Body of pancreas (tissue), 4 donors: ENCODE measurements at regions not wholly inside any gene's neighbourhood (a gene's known extent, or its start where the extent isn't known, plus 50 kb on each side); places are given as distances from the start of the nearest gene placed in this dataset.

Experiments used
- ATAC-seq: fragments of 150-250 bp; one replicate; pipeline ENCODE4 v1.9.1; 2016
- DNase-seq, 4 donors: peaks; one replicate each; pipeline ENCODE4 v3.0.0-alpha.2; 2019
- H3K27ac ChIP-seq, 4 donors: fragments of 200-600 bp; sonication (generic); 1 replicate in 3 of 4; 2 replicates in 1 of 4; pipeline versions ENCODE4 v1.5.1 to v1.6.1; 2016 to 2019; ENCODE audit warnings: mild to moderate bottlenecking in 1 of 4, mixed read lengths in 1 of 4, moderate library complexity in 1 of 4
- H3K27me3 ChIP-seq, 2 donors: fragments of 200-600 bp; sonication (generic); one replicate each; pipeline ENCODE4 v1.6.0; 2016; ENCODE audit warnings: mild to moderate bottlenecking in 1 of 2
- H3K36me3 ChIP-seq, 2 donors: fragments of 200-600 bp; sonication (generic); replicated peaks in 1 of 2; 2 replicates each; pipeline ENCODE4 v1.5.1; 2016; ENCODE audit warnings: low read depth in 2 of 2; ENCODE audit not compliant: insufficient read depth in 1 of 2
- H3K4me1 ChIP-seq: fragments of 200-600 bp; sonication (generic); one replicate; pipeline ENCODE4 v1.6.0; 2016
- H3K4me3 ChIP-seq, 2 donors: fragments of 200-600 bp; sonication (generic); 1 replicate in 1 of 2; 2 replicates in 1 of 2; pipeline ENCODE4 v1.5.1; 2016 to 2019
- H3K9me3 ChIP-seq, 3 donors: fragments of 200-600 bp; sonication (generic); 1 replicate in 2 of 3; 2 replicates in 1 of 3; pipeline ENCODE4 v1.5.1; 2016
- POLR2A ChIP-seq, 3 donors: fragments of 450-650 bp; IDR thresholded peaks; one replicate each; pipeline ENCODE4 v1.6.1; 2016; ENCODE audit warnings: antibody characterized with exemption in 3 of 3, mild to moderate bottlenecking in 2 of 3
- WGBS, 2 donors: methylation state at CpG; one replicate each; pipeline ENCODE4 v1.1.5; 2017; 5-methylcytosine and 5-hydroxymethylcytosine counted together
- intact Hi-C: fragments of 100-400 bp; cut with DNase I; formaldehyde crosslinking; loops from one replicate; pipeline ENCODE4 v1.15.1; 2023
- TF ChIP-seq, protein P1 (sequence below), 7 experiments: fragments of 450-650 bp in 4 of 7; fragments of 200-600 bp in 3 of 7; sonication (generic) in 3 of 7; IDR thresholded peaks; one replicate each; pipeline ENCODE4 v1.5.1; 2016 to 2019; ENCODE audit warnings: antibody characterized with exemption in 7 of 7

DNA sequence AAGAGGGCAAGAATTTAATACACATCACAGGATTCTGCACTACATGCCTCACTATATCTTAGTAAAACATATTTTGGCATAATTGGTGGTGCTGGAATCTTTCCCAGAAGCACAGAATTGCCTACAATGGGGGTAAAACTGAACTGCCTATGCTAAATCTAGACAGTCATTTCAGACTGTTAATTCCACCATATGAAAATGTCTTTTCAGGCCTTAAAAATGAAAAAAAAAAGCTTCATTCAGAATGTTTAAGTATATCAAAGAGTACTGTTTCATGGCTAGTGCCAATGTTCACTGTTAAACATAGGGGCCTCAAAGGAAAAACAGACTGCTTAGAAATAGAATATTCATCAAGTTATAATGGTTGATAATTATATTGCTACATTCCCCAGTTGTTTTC, 797.0 kb downstream of the PCDH19 start:
- no peak overlapping the region for H3K27ac ChIP-seq

DNA sequence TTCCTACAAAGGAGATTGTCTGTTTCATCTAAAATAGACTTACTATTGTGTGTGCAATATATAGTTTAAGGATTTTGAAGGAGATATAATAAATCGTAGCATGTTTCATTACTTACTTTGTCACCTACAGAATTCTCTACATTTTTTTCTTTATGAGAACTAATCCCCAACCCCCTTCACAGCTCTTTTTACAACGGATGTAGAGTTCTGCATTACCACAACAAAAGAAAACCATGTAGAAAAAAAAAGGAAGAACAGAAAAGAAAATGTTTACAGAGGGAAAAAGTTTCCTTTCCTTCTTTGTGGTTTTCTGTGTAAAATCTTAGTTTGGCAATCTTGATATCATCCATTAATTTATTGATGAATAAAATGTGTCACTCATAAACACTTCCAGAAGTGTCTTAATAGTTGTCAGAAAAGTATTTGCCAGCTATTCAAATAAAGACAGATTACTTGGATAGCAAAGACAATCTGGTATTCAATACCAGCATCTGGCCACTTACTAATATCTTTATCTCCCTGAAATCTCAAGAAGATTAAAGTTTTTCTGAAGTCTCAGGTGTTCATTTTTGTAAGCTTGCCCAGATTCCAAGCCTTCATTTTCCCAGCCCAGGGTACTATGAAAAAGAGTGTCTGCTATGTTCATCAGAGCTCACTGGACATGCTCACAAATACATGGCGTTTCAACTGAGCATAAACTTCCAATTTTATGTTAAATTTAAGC, 806.8 kb downstream of the PCDH19 start:
- Histone ChIP-seq H3K27ac (no peak overlapping the region), H3K9me3 (no peaks in the 10 kb centered on the region), H3K4me1 (no peaks in the 10 kb centered on the region), H3K36me3 (no peaks in the 10 kb centered on the region), H3K4me3 (no peak overlapping the region), H3K27me3 (no peaks in the 10 kb centered on the region)
- no peak for ATAC-seq
- DNase-seq = no peak
- TF ChIP-seq POLR2A (IDR thresholded peaks at IDR 0.05) = no peak
- TF ChIP-seq, protein P1, sequence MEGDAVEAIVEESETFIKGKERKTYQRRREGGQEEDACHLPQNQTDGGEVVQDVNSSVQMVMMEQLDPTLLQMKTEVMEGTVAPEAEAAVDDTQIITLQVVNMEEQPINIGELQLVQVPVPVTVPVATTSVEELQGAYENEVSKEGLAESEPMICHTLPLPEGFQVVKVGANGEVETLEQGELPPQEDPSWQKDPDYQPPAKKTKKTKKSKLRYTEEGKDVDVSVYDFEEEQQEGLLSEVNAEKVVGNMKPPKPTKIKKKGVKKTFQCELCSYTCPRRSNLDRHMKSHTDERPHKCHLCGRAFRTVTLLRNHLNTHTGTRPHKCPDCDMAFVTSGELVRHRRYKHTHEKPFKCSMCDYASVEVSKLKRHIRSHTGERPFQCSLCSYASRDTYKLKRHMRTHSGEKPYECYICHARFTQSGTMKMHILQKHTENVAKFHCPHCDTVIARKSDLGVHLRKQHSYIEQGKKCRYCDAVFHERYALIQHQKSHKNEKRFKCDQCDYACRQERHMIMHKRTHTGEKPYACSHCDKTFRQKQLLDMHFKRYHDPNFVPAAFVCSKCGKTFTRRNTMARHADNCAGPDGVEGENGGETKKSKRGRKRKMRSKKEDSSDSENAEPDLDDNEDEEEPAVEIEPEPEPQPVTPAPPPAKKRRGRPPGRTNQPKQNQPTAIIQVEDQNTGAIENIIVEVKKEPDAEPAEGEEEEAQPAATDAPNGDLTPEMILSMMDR (IDR thresholded peaks at IDR 0.05) = no peak
- intact Hi-C loops = no loop called here
- 9 to 36% methylated on average over 3 of the region's 3 CpGs for whole genome bisulfite sequencing, 2 donors

More for the DNA sequence above, 797.0 kb downstream of the PCDH19 start:
- H3K27me3 ChIP-seq = no peaks in the 10 kb centered on the region
- H3K4me1 ChIP-seq = no peaks in the 10 kb centered on the region
- DNase-seq (no peak), ATAC-seq (no peak)
- H3K36me3 ChIP-seq = no peaks in the 10 kb centered on the region
- no peak overlapping the region for H3K4me3 ChIP-seq
- TF ChIP-seq, protein P1 (IDR thresholded peaks at IDR 0.05) = no peak
- no peak for TF ChIP-seq POLR2A (IDR thresholded peaks at IDR 0.05)
- intact Hi-C loops = no loop called here
- H3K9me3 ChIP-seq = no peaks in the 10 kb centered on the region

DNA sequence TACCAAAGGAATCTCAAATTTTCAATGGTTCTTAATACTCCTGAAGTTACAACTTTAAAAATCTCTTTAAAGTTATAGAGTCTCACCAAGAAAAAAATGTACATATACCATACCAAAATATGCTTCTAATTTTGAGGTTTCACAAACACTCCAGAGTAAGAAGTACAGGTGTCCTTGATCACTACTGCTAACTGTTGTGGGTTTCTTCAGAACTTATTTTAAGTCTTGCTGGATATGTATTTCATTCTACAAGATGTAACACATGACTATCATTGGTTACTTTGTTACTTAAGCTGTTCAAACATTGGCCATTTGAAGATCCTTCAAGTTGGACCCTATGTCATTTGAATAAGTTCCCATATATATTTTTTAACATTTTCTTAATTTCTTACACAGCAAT, 808.0 kb downstream of the PCDH19 start:
- H3K9me3 ChIP-seq = no peaks in the 10 kb centered on the region
- no peak overlapping the region for H3K27ac ChIP-seq
- H3K36me3 ChIP-seq = no peaks in the 10 kb centered on the region
- H3K4me1 ChIP-seq = no peaks in the 10 kb centered on the region
- DNase-seq (no peak), ATAC-seq (no peak)
- TF ChIP-seq, protein P1 (IDR thresholded peaks at IDR 0.05) = no peak
- TF ChIP-seq POLR2A (IDR thresholded peaks at IDR 0.05) = no peak
- intact Hi-C loops = no loop called here
- no peaks in the 10 kb centered on the region for H3K27me3 ChIP-seq
- H3K4me3 ChIP-seq = no peak overlapping the region

DNA sequence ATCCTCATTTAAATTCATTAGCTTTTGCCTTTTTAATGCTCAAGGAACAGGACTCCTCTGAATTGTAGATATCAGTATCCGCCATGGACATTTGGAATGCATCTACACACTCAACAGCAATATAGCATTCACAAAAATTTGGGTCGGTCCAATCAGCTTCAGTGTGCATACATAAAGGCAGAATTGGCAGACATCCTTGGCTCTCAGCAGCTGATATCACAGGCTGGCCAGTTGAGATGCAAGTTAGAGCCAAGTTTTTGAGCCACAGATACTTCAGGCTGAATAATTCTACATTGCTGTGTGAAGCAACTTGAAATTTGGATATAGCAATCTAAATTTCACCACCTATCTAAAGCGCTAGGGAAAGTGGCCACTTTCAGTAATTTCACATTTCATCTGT, 821.1 kb downstream of the PCDH19 start:
- 64 to 73% methylated on average over 3 of the region's 3 CpGs for WGBS, 2 donors
- intact Hi-C loops = no loop called here

More for the DNA sequence above, 821.1 kb downstream of the PCDH19 start:
- Histone ChIP-seq H3K27me3 (no peaks in the 10 kb centered on the region), H3K9me3 (no peaks in the 10 kb centered on the region), H3K27ac (no peak overlapping the region), H3K4me1 (no peaks in the 10 kb centered on the region), H3K4me3 (no peak overlapping the region), H3K36me3 (no peaks in the 10 kb centered on the region)
- DNase-seq (no peak), ATAC-seq (no peak)
- TF ChIP-seq, protein P1 (IDR thresholded peaks at IDR 0.05) = no peak
- TF ChIP-seq POLR2A (IDR thresholded peaks at IDR 0.05) = no peak
